Gastrocnemius medialis (tissue), 4 donors: ENCODE measurements at regions not wholly inside any gene's neighbourhood (a gene's known extent, or its start where the extent isn't known, plus 50 kb on each side); places are given as distances from the start of the nearest gene placed in this dataset.

Experiments
- ATAC-seq, 2 donors: fragments of 150-250 bp; one replicate each; pipeline ENCODE4 v1.9.1; 2016
- DNase-seq, 2 donors: peaks; one replicate each; pipeline ENCODE4 v3.0.0-alpha.2; 2019
- H3K27ac ChIP-seq, 4 donors: fragments of 200-600 bp; sonication (generic); 1 replicate in 1 of 4; 2 replicates in 3 of 4; pipeline ENCODE4 v1.5.1; 2016 to 2018; ENCODE audit warnings: mild to moderate bottlenecking in 2 of 4, moderate library complexity in 1 of 4
- H3K27me3 ChIP-seq, 3 donors: fragments of 200-600 bp; sonication (generic) in 2 of 3; 1 replicate in 1 of 3; 2 replicates in 2 of 3; pipeline versions ENCODE4 v1.5.1 to v1.6.0; 2016 to 2019; ENCODE audit warnings: mild to moderate bottlenecking in 1 of 3, moderate library complexity in 1 of 3
- H3K36me3 ChIP-seq, 2 donors: fragments of 200-600 bp; sonication (generic) in 1 of 2; one replicate each; pipeline ENCODE4 v1.5.1; 2017 to 2018
- H3K4me1 ChIP-seq, 2 donors: fragments of 200-600 bp; sonication (generic) in 1 of 2; one replicate each; pipeline ENCODE4 v1.5.1; 2016 to 2017; ENCODE audit warnings: mild to moderate bottlenecking in 2 of 2
- H3K4me3 ChIP-seq, 4 donors: fragments of 200-600 bp; sonication (generic) in 3 of 4; 1 replicate in 1 of 4; 2 replicates in 3 of 4; pipeline ENCODE4 v1.5.1; 2016 to 2019; ENCODE audit warnings: mild to moderate bottlenecking in 2 of 4
- H3K9me3 ChIP-seq, 3 donors: fragments of 200-600 bp; sonication (generic) in 2 of 3; 1 replicate in 1 of 3; 2 replicates in 2 of 3; pipeline ENCODE4 v1.5.1; 2016 to 2019
- POLR2A ChIP-seq, 2 donors: fragments of 450-650 bp; IDR thresholded peaks; one replicate each; pipeline ENCODE4 v1.6.1; 2017; ENCODE audit warnings: antibody characterized with exemption in 2 of 2, mild to moderate bottlenecking in 2 of 2, moderate library complexity in 2 of 2
- in situ Hi-C, 4 donors: fragments of 200-750 bp; cut with MboI; loops; one replicate each; pipeline versions ENCODE4 v1.15.0 to v1.8.0; 2017; ENCODE audit warnings: low sequenced_read_pairs in 4 of 4
- intact Hi-C: fragments of 100-400 bp; cut with DNase I; formaldehyde crosslinking; loops from one replicate; pipeline ENCODE4 v1.15.1; 2023; ENCODE audit warnings: low total_unique reads
- TF ChIP-seq, protein P1 (sequence below), 5 experiments: fragments of 450-650 bp in 3 of 5; fragments of 200-600 bp in 2 of 5; sonication (generic) in 2 of 5; IDR thresholded peaks in 4 of 5; conservative IDR thresholded peaks in 1 of 5; 1 replicate in 4 of 5; 2 replicates in 1 of 5; pipeline ENCODE4 v1.5.1; 2016 to 2019; ENCODE audit warnings: antibody characterized with exemption in 5 of 5, mild to moderate bottlenecking in 3 of 5, moderate library complexity in 3 of 5

DNA sequence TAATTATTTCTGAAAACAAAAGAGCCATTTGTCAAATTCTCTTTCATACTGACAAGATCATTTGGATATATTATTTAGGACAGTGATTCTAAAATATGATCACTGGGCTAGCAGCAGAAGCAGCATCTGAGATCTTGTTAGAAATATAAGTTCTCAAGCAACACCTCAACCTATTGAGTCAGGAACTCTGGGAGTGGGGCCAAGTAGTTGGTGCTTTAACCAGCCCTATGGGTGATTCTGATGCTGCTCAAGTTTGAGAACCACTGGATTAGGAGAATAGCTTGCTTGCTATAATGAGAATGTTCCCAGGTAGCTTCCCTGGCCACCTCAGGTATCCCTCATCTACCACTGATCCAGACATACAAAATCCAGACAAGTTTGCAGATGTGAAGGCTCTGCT is 466.9 kb upstream of the CELF4 start:
- DNase-seq (no peak), ATAC-seq (no peak)
- H3K9me3 ChIP-seq: no peaks in the 10 kb centered on the region
- intact Hi-C loops: no loop called here
- H3K27me3 ChIP-seq: no peaks in the 10 kb centered on the region
- H3K27ac ChIP-seq: no peak overlapping the region
- H3K4me1 ChIP-seq: no peaks in the 10 kb centered on the region
- H3K36me3 ChIP-seq: no peaks in the 10 kb centered on the region
- TF ChIP-seq POLR2A (IDR thresholded peaks at IDR 0.05): no peak
- TF ChIP-seq, protein P1, sequence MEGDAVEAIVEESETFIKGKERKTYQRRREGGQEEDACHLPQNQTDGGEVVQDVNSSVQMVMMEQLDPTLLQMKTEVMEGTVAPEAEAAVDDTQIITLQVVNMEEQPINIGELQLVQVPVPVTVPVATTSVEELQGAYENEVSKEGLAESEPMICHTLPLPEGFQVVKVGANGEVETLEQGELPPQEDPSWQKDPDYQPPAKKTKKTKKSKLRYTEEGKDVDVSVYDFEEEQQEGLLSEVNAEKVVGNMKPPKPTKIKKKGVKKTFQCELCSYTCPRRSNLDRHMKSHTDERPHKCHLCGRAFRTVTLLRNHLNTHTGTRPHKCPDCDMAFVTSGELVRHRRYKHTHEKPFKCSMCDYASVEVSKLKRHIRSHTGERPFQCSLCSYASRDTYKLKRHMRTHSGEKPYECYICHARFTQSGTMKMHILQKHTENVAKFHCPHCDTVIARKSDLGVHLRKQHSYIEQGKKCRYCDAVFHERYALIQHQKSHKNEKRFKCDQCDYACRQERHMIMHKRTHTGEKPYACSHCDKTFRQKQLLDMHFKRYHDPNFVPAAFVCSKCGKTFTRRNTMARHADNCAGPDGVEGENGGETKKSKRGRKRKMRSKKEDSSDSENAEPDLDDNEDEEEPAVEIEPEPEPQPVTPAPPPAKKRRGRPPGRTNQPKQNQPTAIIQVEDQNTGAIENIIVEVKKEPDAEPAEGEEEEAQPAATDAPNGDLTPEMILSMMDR (IDR thresholded peaks at IDR 0.05 in 4 of 5, conservative IDR thresholded peaks at IDR 0.05 in 1 of 5): no peak
- in situ Hi-C loops: no loop called here
- no peak overlapping the region for H3K4me3 ChIP-seq

DNA sequence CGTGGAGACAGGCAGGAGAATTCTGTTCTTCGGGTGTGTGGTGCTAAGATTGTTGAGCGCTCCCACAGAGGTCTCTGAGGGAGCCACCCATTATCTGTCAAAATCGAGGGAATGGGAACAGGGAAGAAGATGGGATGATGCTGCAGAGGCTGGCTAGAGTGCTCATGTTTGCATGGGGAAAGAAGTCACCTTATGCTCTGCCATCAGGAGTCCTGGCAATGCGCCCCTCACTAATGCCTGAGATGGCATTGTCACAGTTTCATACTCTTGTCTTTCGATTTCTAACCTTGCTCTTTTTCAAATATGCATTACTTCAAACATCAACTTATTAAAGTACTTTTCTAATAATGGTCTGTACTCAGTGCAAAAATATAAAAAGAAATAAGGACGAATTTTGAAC is 463.3 kb upstream of the CELF4 start:
- intact Hi-C loops (no loop called here), in situ Hi-C loops (no loop called here)
- ATAC-seq (no peak), DNase-seq (no peak)
- Histone ChIP-seq H3K9me3 (no peaks in the 10 kb centered on the region), H3K4me3 (no peak overlapping the region), H3K4me1 (no peaks in the 10 kb centered on the region), H3K36me3 (no peaks in the 10 kb centered on the region), H3K27me3 (no peaks in the 10 kb centered on the region), H3K27ac (no peak overlapping the region)
- TF ChIP-seq, protein P1 (IDR thresholded peaks at IDR 0.05 in 4 of 5, conservative IDR thresholded peaks at IDR 0.05 in 1 of 5): no peak

DNA sequence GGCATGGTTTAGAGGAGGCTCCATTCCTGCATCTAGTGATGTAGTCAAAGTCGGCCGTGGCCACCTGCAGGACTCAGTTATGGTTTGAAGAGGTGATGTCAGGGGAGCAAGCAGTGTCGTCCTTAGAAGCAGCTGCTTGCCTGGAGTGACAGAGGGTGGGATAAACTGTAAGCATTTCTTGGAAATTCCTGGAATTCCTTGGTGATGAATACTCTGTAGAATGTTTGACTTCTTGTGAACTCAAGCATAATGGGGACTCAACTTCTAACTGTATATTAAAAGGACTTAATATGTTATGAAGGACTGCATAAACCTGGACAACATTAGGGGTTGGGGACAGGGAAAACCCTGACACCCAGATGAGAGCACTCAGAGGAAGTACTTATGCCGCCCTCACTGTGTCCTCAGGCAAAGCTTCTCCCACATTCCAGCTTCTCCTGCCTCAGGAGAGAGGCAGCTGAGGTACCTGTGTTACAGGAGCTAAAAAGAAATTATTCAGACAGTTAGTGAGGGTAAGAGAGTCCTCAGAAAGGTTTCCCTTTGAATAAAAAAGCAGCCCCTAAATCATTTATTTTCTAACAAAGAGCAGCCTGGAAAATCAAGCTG is 459.9 kb upstream of the CELF4 start:
- DNase-seq: no peak
- H3K4me1 ChIP-seq: no peaks in the 10 kb centered on the region
- H3K4me3 ChIP-seq: no peak overlapping the region
- no peaks in the 10 kb centered on the region for H3K9me3 ChIP-seq
- no peaks in the 10 kb centered on the region for H3K27me3 ChIP-seq
- ATAC-seq: no peak
- intact Hi-C loops (no loop called here), in situ Hi-C loops (no loop called here)
- TF ChIP-seq POLR2A (IDR thresholded peaks at IDR 0.05): no peak
- TF ChIP-seq, protein P1 (IDR thresholded peaks at IDR 0.05 in 4 of 5, conservative IDR thresholded peaks at IDR 0.05 in 1 of 5): no peak
- H3K36me3 ChIP-seq: no peaks in the 10 kb centered on the region
- no peak overlapping the region for H3K27ac ChIP-seq

DNA sequence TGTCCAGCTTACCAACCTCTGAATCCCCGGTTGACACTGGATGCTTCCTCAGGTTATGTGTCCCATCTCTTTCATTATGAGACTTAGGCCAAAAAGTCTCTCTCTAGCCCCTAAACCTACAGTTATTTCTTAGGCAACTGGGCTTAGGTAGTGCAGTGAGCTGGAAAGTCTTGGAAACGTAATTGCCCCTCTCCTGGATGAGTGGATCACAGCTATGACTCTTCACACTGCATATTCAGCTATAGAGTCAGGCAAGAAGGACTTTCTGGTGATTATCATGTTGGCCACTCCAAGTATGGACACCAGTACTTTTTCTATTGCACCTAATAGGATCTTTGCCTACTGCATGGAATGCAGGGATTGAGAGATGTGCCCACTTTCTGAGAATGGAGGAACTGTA is 458.3 kb upstream of the CELF4 start:
- no peak overlapping the region for H3K27ac ChIP-seq
- ATAC-seq (no peak), DNase-seq (no peak)
- intact Hi-C loops (no loop called here), in situ Hi-C loops (no loop called here)
- H3K4me3 ChIP-seq: no peak overlapping the region
- H3K36me3 ChIP-seq: no peaks in the 10 kb centered on the region
- no peak for TF ChIP-seq POLR2A (IDR thresholded peaks at IDR 0.05)
- TF ChIP-seq, protein P1 (IDR thresholded peaks at IDR 0.05 in 4 of 5, conservative IDR thresholded peaks at IDR 0.05 in 1 of 5): no peak
- H3K9me3 ChIP-seq: no peaks in the 10 kb centered on the region
- H3K27me3 ChIP-seq: no peaks in the 10 kb centered on the region
- no peaks in the 10 kb centered on the region for H3K4me1 ChIP-seq

DNA sequence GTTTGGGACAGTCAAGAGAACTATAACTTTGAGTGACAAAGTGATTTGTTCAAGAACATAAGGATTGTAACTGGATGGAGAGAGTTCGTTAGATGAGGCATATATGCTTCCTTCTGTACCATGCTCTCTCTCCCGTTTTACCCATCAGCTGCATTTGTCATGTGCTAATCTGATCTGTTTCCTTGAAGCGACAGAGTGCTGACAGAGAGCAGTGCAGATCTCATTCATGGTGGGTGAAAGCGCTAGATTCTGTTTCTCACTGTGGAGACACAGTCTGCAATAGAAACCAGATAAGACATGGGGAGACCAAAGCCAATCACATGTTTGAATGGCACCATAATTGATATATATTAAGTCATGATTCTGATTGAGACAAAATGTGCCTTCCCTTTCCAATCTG is 456.6 kb upstream of the CELF4 start:
- Histone ChIP-seq H3K9me3 (no peaks in the 10 kb centered on the region), H3K27me3 (no peaks in the 10 kb centered on the region), H3K27ac (no peak overlapping the region), H3K36me3 (no peaks in the 10 kb centered on the region), H3K4me3 (no peak overlapping the region), H3K4me1 (no peaks in the 10 kb centered on the region)
- in situ Hi-C loops (no loop called here), intact Hi-C loops (no loop called here)
- no peak for ATAC-seq
- no peak for TF ChIP-seq POLR2A (IDR thresholded peaks at IDR 0.05)
- TF ChIP-seq, protein P1 (IDR thresholded peaks at IDR 0.05 in 4 of 5, conservative IDR thresholded peaks at IDR 0.05 in 1 of 5): no peak
- no peak for DNase-seq
